ENCODE measurements at regions not wholly inside any gene's neighbourhood (a gene's known extent, or its start where the extent isn't known, plus 50 kb on each side); places are given as distances from the start of the nearest gene placed in this dataset.

GRCh38 chr10:58943256-58943890 is 233.1 kb upstream of the PHYHIPL start:
- TF ChIP-seq EP300 (IDR thresholded peaks at IDR 0.05), result no peak
- TF ChIP-seq CTCF (IDR thresholded peaks at IDR 0.05), result no peak
